Stomach smooth muscle (tissue), 2 donors: ENCODE measurements at regions not wholly inside any gene's neighbourhood (a gene's known extent, or its start where the extent isn't known, plus 50 kb on each side); places are given as distances from the start of the nearest gene placed in this dataset.

Experiments used
- H3K27ac ChIP-seq: one replicate; pipeline ENCODE4 v1.7.0; 2013; ENCODE audit warnings: mild to moderate bottlenecking, low read length, inconsistent platforms
- H3K27me3 ChIP-seq, 2 donors: one replicate each; pipeline ENCODE4 v1.7.0; 2013; ENCODE audit warnings: low read length in 2 of 2; ENCODE audit not compliant: insufficient read depth in 2 of 2, control insufficient read depth in 1 of 2
- H3K36me3 ChIP-seq, 2 donors: one replicate each; pipeline ENCODE4 v1.7.0; 2013; ENCODE audit warnings: low read length in 2 of 2; ENCODE audit not compliant: control insufficient read depth in 2 of 2, insufficient read depth in 2 of 2
- H3K4me1 ChIP-seq: one replicate; pipeline ENCODE4 v1.7.0; 2013; ENCODE audit warnings: low read length; ENCODE audit not compliant: control insufficient read depth, insufficient read depth
- H3K4me3 ChIP-seq, 2 donors: one replicate each; pipeline ENCODE4 v1.7.0; 2013; ENCODE audit warnings: low read length in 2 of 2
- H3K9ac ChIP-seq, 2 donors: one replicate each; pipeline ENCODE4 v1.7.0; 2013; ENCODE audit warnings: low read length in 2 of 2, mild to moderate bottlenecking in 1 of 2
- H3K9me3 ChIP-seq, 2 donors: one replicate each; pipeline ENCODE4 v1.7.0; 2013; ENCODE audit warnings: low read length in 2 of 2; ENCODE audit not compliant: control insufficient read depth in 2 of 2
- donor health status: healthy.
- donor health status: Pancreatic carcinoma.

- Histone ChIP-seq H3K27me3 (no peaks in the 10 kb centered on the region), H3K9me3 (no peaks in the 10 kb centered on the region), H3K4me1 (no peaks in the 10 kb centered on the region), H3K27ac (no peak overlapping the region), H3K36me3 (no peaks in the 10 kb centered on the region), H3K9ac (no peak overlapping the region), H3K4me3 (no peak overlapping the region)
Observed at GRCh38 chr12:47017901-47018475, 61.4 kb upstream of the PCED1B start.

GRCh38 chr12:47020211-47020821, 59.1 kb upstream of the PCED1B start:
- H3K4me1 ChIP-seq = no peaks in the 10 kb centered on the region
- H3K36me3 ChIP-seq = no peaks in the 10 kb centered on the region
- H3K9me3 ChIP-seq = no peaks in the 10 kb centered on the region
- no peak overlapping the region for H3K9ac ChIP-seq
- no peaks in the 10 kb centered on the region for H3K27me3 ChIP-seq
- H3K27ac ChIP-seq = no peak overlapping the region
- H3K4me3 ChIP-seq = no peak overlapping the region

- Histone ChIP-seq H3K27ac (no peak overlapping the region), H3K4me1 (no peaks in the 10 kb centered on the region), H3K36me3 (no peaks in the 10 kb centered on the region), H3K27me3 (no peaks in the 10 kb centered on the region), H3K9me3 (no peaks in the 10 kb centered on the region), H3K4me3 (no peak overlapping the region), H3K9ac (no peak overlapping the region)
Observed at GRCh38 chr12:47021298-47021697, 58.1 kb upstream of the PCED1B start.

GRCh38 chr12:47022296-47022695, 57.1 kb upstream of the PCED1B start:
- H3K4me1 ChIP-seq = no peaks in the 10 kb centered on the region
- no peak overlapping the region for H3K9ac ChIP-seq
- no peaks in the 10 kb centered on the region for H3K27me3 ChIP-seq
- H3K27ac ChIP-seq = no peak overlapping the region
- no peaks in the 10 kb centered on the region for H3K36me3 ChIP-seq
- H3K9me3 ChIP-seq = no peaks in the 10 kb centered on the region
- H3K4me3 ChIP-seq = no peak overlapping the region

- no peak overlapping the region for H3K27ac ChIP-seq
- H3K9ac ChIP-seq = no peak overlapping the region
- no peak overlapping the region for H3K4me3 ChIP-seq
- no peaks in the 10 kb centered on the region for H3K4me1 ChIP-seq
- H3K9me3 ChIP-seq = no peaks in the 10 kb centered on the region
- H3K36me3 ChIP-seq = no peaks in the 10 kb centered on the region
- no peaks in the 10 kb centered on the region for H3K27me3 ChIP-seq
Observed at GRCh38 chr12:47023311-47023710, 56.1 kb upstream of the PCED1B start.

GRCh38 chr12:47023953-47024352, 55.5 kb upstream of the PCED1B start:
- no peak overlapping the region for H3K4me3 ChIP-seq
- H3K9ac ChIP-seq = no peak overlapping the region
- H3K27ac ChIP-seq = no peak overlapping the region
- no peaks in the 10 kb centered on the region for H3K36me3 ChIP-seq
- no peaks in the 10 kb centered on the region for H3K27me3 ChIP-seq
- no peaks in the 10 kb centered on the region for H3K9me3 ChIP-seq
- H3K4me1 ChIP-seq = no peaks in the 10 kb centered on the region

DNA sequence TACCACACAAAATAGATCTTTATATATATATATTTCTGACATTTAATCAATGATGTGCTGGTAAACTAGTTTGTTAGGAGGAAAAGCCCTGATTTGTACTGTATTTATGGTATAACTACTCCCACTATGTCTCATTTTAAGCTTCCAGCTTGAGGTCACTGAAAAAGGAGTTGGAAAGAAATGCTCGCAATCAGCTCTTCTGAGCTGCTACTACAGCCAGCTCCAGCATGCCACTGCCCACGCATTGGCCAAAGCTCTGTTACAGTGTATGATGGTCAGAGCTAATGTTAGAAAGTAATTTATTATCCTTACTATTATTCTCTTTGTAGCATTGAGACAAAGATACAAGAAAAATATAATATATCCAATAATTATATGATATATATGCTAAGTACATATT, 55.0 kb upstream of the PCED1B start:
- H3K4me1 ChIP-seq = no peaks in the 10 kb centered on the region
- no peak overlapping the region for H3K4me3 ChIP-seq
- H3K9me3 ChIP-seq = no peaks in the 10 kb centered on the region
- no peak overlapping the region for H3K9ac ChIP-seq
- no peaks in the 10 kb centered on the region for H3K27me3 ChIP-seq
- H3K36me3 ChIP-seq = no peaks in the 10 kb centered on the region
- H3K27ac ChIP-seq = no peak overlapping the region

GRCh38 chr12:47025349-47025748, 54.1 kb upstream of the PCED1B start:
- Histone ChIP-seq H3K4me3 (no peak overlapping the region), H3K27me3 (no peaks in the 10 kb centered on the region), H3K27ac (no peak overlapping the region), H3K9me3 (no peaks in the 10 kb centered on the region), H3K9ac (no peak overlapping the region), H3K4me1 (no peaks in the 10 kb centered on the region), H3K36me3 (no peaks in the 10 kb centered on the region)

GRCh38 chr12:47025798-47026197, 53.6 kb upstream of the PCED1B start:
- Histone ChIP-seq H3K27ac (no peak overlapping the region), H3K36me3 (no peaks in the 10 kb centered on the region), H3K4me3 (no peak overlapping the region), H3K9me3 (no peaks in the 10 kb centered on the region), H3K27me3 (no peaks in the 10 kb centered on the region), H3K4me1 (no peaks in the 10 kb centered on the region), H3K9ac (no peak overlapping the region)

- no peaks in the 10 kb centered on the region for H3K4me1 ChIP-seq
- no peaks in the 10 kb centered on the region for H3K36me3 ChIP-seq
- H3K9ac ChIP-seq = no peak overlapping the region
- H3K27ac ChIP-seq = no peak overlapping the region
- H3K9me3 ChIP-seq = no peaks in the 10 kb centered on the region
- H3K4me3 ChIP-seq = no peak overlapping the region
- H3K27me3 ChIP-seq = no peaks in the 10 kb centered on the region
Observed at GRCh38 chr12:47026291-47026690, 53.1 kb upstream of the PCED1B start.
